SK-N-SH treated with all-trans-retinoic acid at 6 μM for 48 hours (cell line): ENCODE measurements at regions not wholly inside any gene's neighbourhood (a gene's known extent, or its start where the extent isn't known, plus 50 kb on each side); places are given as distances from the start of the nearest gene placed in this dataset.

Experiments
- ATAC-seq: fragments of 200-7000 bp; cut with Tn5 transposase; 3 replicates; pipeline ENCODE4 v1.9.1; 2020; ENCODE audit warnings: mild to moderate bottlenecking, moderate library complexity
- ARNTL ChIP-seq: fragments of 450-650 bp; formaldehyde crosslinking; IDR thresholded peaks from 2 replicates; pipeline ENCODE4 v1.5.0; 2020; ENCODE audit warnings: low read depth, mild to moderate bottlenecking, moderate library complexity, borderline replicate concordance
- BACH2 ChIP-seq: fragments of 250-450 bp; sonication (Bioruptor Pico); IDR thresholded peaks from 2 replicates; pipeline ENCODE4 v1.9.0; 2021; ENCODE audit warnings: mild to moderate bottlenecking, borderline replicate concordance
- CSDC2 ChIP-seq: fragments of 250-450 bp; sonication (Bioruptor Pico); IDR thresholded peaks from 2 replicates; pipeline ENCODE4 v1.5.0; 2020; ENCODE audit warnings: mild to moderate bottlenecking, moderate library complexity
- ESRRG ChIP-seq: fragments of 250-450 bp; sonication (Bioruptor Pico); IDR thresholded peaks from 2 replicates; pipeline ENCODE4 v1.6.1; 2021; ENCODE audit warnings: mild to moderate bottlenecking
- GLIS3 ChIP-seq: fragments of 250-450 bp; sonication (Bioruptor Pico); IDR thresholded peaks from 2 replicates; pipeline ENCODE4 v1.5.0; 2020; ENCODE audit warnings: mild to moderate bottlenecking, moderate library complexity
- ISL1 ChIP-seq: fragments of 250-450 bp; sonication (Bioruptor Pico); IDR thresholded peaks from 2 replicates; pipeline ENCODE4 v2.1.2; 2022; ENCODE audit warnings: mild to moderate bottlenecking, moderate library complexity
- OSR1 ChIP-seq: fragments of 250-450 bp; sonication (Bioruptor Pico); IDR thresholded peaks from 2 replicates; pipeline ENCODE4 v1.8.0; 2022; ENCODE audit warnings: moderate library complexity, mild to moderate bottlenecking, inconsistent platforms
- PPARA ChIP-seq: fragments of 250-450 bp; sonication (Bioruptor Pico); IDR thresholded peaks from 2 replicates; pipeline ENCODE4 v1.5.0; 2020; ENCODE audit warnings: mild to moderate bottlenecking, borderline replicate concordance
- TCF4 ChIP-seq: fragments of 250-450 bp; sonication (Bioruptor Pico); IDR thresholded peaks from 2 replicates; pipeline ENCODE4 v1.8.0; 2021; ENCODE audit warnings: mild to moderate bottlenecking, moderate library complexity, borderline replicate concordance
- ZC3H10 ChIP-seq: fragments of 250-450 bp; sonication (Bioruptor Pico); IDR thresholded peaks from 2 replicates; pipeline ENCODE4 v1.5.1; 2021; ENCODE audit warnings: mild to moderate bottlenecking, moderate library complexity
- ZFP3 ChIP-seq: fragments of 250-450 bp; sonication (Bioruptor Pico); IDR thresholded peaks from 2 replicates; pipeline ENCODE4 v1.5.0; 2020; ENCODE audit warnings: mild to moderate bottlenecking, moderate library complexity
- ZFP30 ChIP-seq: fragments of 450-650 bp; formaldehyde crosslinking; IDR thresholded peaks from 2 replicates; pipeline ENCODE4 v1.5.0; 2022; ENCODE audit warnings: mild to moderate bottlenecking, moderate library complexity
- ZNF70 ChIP-seq: fragments of 450-650 bp; formaldehyde crosslinking; IDR thresholded peaks from 2 replicates; pipeline ENCODE4 v1.5.0; 2020; ENCODE audit warnings: mild to moderate bottlenecking, moderate library complexity
- ZNF8 ChIP-seq: fragments of 450-650 bp; formaldehyde crosslinking; IDR thresholded peaks from 2 replicates; pipeline ENCODE4 v1.5.0; 2020; ENCODE audit warnings: mild to moderate bottlenecking, moderate library complexity
- TF ChIP-seq, protein P1 (sequence below): fragments of 250-450 bp; sonication (Bioruptor Pico); IDR thresholded peaks from 2 replicates; pipeline ENCODE4 v1.8.0; 2021; ENCODE audit warnings: low read depth, mild to moderate bottlenecking, moderate library complexity, borderline replicate concordance
- TF ChIP-seq, protein P2 (sequence below): fragments of 250-450 bp; sonication (Bioruptor Pico); IDR thresholded peaks from 2 replicates; pipeline ENCODE4 v1.5.1; 2020; ENCODE audit warnings: low read depth, mild to moderate bottlenecking, moderate library complexity
- TF ChIP-seq, protein P3 (sequence below): fragments of 250-450 bp; sonication (Bioruptor Pico); IDR thresholded peaks from 2 replicates; pipeline ENCODE4 v1.5.0; 2020; ENCODE audit warnings: mild to moderate bottlenecking, moderate library complexity
- TF ChIP-seq, protein P4 (sequence below): fragments of 250-450 bp; sonication (Bioruptor Pico); IDR thresholded peaks from 2 replicates; pipeline ENCODE4 v1.8.0; 2020; ENCODE audit warnings: mild to moderate bottlenecking, moderate library complexity, borderline replicate concordance
- TF ChIP-seq, protein P5 (sequence below): fragments of 250-450 bp; sonication (Bioruptor Pico); IDR thresholded peaks from 2 replicates; pipeline ENCODE4 v1.5.1; 2021; ENCODE audit warnings: mild to moderate bottlenecking, moderate library complexity

DNA sequence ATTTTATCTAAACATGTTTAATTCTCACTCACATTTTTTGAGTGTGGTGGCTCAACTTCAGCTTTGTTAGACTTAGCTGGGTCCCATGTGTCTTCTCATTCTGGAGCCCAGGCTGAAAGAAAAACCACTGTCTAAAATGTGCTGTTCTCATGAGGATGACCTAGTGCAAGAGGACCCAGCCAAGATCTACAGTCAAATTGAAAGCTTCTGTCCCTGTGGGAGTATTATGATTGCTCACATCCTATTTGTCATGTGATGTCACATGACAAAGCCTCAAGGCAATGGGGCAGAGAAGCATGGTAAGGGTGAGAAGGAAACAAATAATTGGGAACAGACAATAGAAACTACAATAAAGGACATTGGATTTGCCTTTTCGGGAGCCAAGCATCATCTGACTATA, 113.4 kb upstream of the ASTN2 start:
- no peak for ATAC-seq
- no peak for TF ChIP-seq OSR1 (CRISPR knock-in tag)
- TF ChIP-seq, protein P1, sequence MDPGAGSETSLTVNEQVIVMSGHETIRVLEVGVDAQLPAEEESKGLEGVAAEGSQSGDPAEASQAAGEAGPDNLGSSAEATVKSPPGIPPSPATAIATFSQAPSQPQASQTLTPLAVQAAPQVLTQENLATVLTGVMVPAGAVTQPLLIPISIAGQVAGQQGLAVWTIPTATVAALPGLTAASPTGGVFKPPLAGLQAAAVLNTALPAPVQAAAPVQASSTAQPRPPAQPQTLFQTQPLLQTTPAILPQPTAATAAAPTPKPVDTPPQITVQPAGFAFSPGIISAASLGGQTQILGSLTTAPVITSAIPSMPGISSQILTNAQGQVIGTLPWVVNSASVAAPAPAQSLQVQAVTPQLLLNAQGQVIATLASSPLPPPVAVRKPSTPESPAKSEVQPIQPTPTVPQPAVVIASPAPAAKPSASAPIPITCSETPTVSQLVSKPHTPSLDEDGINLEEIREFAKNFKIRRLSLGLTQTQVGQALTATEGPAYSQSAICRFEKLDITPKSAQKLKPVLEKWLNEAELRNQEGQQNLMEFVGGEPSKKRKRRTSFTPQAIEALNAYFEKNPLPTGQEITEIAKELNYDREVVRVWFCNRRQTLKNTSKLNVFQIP (CRISPR knock-in tag): no peak
- no peak for TF ChIP-seq ZNF8 (CRISPR knock-in tag)
- TF ChIP-seq GLIS3 (CRISPR knock-in tag): no peak
- TF ChIP-seq, protein P2, sequence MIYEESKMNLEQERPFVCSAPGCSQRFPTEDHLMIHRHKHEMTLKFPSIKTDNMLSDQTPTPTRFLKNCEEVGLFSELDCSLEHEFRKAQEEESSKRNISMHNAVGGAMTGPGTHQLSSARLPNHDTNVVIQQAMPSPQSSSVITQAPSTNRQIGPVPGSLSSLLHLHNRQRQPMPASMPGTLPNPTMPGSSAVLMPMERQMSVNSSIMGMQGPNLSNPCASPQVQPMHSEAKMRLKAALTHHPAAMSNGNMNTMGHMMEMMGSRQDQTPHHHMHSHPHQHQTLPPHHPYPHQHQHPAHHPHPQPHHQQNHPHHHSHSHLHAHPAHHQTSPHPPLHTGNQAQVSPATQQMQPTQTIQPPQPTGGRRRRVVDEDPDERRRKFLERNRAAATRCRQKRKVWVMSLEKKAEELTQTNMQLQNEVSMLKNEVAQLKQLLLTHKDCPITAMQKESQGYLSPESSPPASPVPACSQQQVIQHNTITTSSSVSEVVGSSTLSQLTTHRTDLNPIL (CRISPR knock-in tag): no peak
- TF ChIP-seq, protein P3, sequence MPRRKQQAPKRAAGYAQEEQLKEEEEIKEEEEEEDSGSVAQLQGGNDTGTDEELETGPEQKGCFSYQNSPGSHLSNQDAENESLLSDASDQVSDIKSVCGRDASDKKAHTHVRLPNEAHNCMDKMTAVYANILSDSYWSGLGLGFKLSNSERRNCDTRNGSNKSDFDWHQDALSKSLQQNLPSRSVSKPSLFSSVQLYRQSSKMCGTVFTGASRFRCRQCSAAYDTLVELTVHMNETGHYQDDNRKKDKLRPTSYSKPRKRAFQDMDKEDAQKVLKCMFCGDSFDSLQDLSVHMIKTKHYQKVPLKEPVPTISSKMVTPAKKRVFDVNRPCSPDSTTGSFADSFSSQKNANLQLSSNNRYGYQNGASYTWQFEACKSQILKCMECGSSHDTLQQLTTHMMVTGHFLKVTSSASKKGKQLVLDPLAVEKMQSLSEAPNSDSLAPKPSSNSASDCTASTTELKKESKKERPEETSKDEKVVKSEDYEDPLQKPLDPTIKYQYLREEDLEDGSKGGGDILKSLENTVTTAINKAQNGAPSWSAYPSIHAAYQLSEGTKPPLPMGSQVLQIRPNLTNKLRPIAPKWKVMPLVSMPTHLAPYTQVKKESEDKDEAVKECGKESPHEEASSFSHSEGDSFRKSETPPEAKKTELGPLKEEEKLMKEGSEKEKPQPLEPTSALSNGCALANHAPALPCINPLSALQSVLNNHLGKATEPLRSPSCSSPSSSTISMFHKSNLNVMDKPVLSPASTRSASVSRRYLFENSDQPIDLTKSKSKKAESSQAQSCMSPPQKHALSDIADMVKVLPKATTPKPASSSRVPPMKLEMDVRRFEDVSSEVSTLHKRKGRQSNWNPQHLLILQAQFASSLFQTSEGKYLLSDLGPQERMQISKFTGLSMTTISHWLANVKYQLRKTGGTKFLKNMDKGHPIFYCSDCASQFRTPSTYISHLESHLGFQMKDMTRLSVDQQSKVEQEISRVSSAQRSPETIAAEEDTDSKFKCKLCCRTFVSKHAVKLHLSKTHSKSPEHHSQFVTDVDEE (CRISPR knock-in tag): no peak
- TF ChIP-seq ZFP30: no peak
- no peak for TF ChIP-seq ZNF70 (CRISPR knock-in tag)
- no peak for TF ChIP-seq ZC3H10 (CRISPR knock-in tag)
- no peak for TF ChIP-seq CSDC2 (CRISPR knock-in tag)

DNA sequence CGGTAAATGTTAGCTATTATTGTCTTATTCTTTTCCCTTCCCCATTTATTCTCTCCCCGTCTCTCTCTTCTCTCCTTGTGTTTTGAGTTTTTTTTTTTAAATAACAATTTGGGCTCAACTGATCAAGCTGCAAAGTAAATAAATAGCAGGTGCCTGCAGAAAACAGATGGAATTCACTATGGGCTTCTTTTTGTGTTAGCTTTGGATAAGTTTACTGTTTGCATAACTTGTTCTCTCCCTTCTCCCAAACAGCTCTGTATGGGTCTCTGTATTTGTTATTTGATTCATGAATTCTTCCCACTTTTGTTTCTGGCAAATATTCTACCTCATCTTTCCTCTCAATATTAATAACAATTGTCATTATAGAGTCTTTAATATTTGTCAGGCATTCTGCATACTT, 111.8 kb upstream of the ASTN2 start:
- no peak for ATAC-seq
- TF ChIP-seq BACH2 (CRISPR knock-in tag): no peak
- no peak for TF ChIP-seq ARNTL (CRISPR knock-in tag)
- TF ChIP-seq CSDC2 (CRISPR knock-in tag): no peak
- TF ChIP-seq ZC3H10 (CRISPR knock-in tag): no peak
- no peak for TF ChIP-seq ZNF8 (CRISPR knock-in tag)
- no peak for TF ChIP-seq ZNF70 (CRISPR knock-in tag)
- no peak for TF ChIP-seq ZFP3 (CRISPR knock-in tag)
- no peak for TF ChIP-seq ZFP30
- no peak for TF ChIP-seq ESRRG (CRISPR knock-in tag)
- TF ChIP-seq, protein P4, sequence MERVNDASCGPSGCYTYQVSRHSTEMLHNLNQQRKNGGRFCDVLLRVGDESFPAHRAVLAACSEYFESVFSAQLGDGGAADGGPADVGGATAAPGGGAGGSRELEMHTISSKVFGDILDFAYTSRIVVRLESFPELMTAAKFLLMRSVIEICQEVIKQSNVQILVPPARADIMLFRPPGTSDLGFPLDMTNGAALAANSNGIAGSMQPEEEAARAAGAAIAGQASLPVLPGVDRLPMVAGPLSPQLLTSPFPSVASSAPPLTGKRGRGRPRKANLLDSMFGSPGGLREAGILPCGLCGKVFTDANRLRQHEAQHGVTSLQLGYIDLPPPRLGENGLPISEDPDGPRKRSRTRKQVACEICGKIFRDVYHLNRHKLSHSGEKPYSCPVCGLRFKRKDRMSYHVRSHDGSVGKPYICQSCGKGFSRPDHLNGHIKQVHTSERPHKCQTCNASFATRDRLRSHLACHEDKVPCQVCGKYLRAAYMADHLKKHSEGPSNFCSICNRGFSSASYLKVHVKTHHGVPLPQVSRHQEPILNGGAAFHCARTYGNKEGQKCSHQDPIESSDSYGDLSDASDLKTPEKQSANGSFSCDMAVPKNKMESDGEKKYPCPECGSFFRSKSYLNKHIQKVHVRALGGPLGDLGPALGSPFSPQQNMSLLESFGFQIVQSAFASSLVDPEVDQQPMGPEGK (CRISPR knock-in tag): no peak
- TF ChIP-seq ISL1 (CRISPR knock-in tag): no peak
- TF ChIP-seq, protein P2 (CRISPR knock-in tag): no peak
- no peak for TF ChIP-seq OSR1 (CRISPR knock-in tag)
- TF ChIP-seq, protein P5, sequence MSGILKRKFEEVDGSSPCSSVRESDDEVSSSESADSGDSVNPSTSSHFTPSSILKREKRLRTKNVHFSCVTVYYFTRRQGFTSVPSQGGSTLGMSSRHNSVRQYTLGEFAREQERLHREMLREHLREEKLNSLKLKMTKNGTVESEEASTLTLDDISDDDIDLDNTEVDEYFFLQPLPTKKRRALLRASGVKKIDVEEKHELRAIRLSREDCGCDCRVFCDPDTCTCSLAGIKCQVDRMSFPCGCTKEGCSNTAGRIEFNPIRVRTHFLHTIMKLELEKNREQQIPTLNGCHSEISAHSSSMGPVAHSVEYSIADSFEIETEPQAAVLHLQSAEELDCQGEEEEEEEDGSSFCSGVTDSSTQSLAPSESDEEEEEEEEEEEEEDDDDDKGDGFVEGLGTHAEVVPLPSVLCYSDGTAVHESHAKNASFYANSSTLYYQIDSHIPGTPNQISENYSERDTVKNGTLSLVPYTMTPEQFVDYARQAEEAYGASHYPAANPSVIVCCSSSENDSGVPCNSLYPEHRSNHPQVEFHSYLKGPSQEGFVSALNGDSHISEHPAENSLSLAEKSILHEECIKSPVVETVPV (CRISPR knock-in tag): no peak
- TF ChIP-seq GLIS3 (CRISPR knock-in tag): no peak
- no peak for TF ChIP-seq TCF4 (CRISPR knock-in tag)
- no peak for TF ChIP-seq PPARA (CRISPR knock-in tag)
